ENCODE measurements at regions not wholly inside any gene's neighbourhood (a gene's known extent, or its start where the extent isn't known, plus 50 kb on each side); places are given as distances from the start of the nearest gene placed in this dataset.
"Not testable (repeated sequence)": the region's sequence is repeated elsewhere in the genome, so short reads cannot be mapped to it uniquely, and the experiment has no call there.

DNA sequence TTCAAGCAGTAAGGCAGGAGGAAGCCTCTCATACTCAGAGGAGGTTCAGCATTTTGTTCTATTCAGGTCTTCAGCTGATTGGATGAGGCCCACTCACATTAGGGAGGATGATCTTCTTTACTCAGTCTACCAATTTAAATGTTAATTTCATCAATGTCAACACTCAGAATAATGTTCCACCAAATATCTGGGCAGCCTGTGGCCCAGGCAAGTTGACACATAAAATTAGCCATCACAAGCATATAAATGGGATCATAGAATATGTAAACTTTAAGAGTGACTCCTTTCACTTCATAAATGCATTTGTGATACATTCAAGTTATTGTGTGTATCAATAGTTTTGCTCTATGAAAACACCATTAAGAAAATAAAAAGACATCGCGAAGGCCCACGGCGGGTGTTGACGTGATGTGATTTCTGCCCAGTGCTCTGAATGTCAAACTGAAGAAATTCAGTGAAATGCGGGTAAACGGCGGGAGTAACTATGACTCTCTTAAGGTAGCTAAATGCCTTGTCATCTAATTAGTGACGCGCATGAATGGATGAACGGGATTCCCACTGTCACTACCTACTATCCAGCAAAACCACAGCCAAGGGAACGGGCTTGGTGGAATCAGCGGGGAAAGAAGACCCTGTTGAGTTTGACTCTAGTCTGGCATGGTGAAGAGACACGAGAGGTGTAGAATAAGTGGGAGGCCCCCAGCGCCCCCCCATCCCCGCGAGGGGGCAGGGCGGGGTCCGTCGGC is 536.1 kb upstream of the AUTS2 start:
- DNase-seq, result no peak

DNA sequence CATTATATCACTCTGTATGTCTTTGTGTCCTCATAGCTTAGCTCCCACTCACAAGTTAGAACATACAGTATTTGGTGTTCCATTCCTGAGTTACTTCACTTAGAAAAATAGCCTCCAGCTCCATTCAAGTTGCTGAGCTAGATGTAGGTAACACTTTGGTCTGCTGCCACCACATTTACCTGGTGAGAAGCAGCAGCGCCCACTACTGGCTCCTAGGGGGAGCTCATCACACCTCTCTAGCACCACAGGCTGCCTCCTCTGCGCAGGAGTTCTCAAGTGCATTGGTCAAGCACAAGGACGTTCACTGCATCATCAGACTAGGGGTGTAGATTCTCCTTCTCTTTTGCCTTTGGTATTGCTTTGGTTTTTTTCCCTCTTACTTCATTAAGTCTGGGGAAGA is 530.9 kb upstream of the AUTS2 start:
- DNase-seq, result no peak

GRCh38 chr7:69070476-69070875 is 527.8 kb upstream of the AUTS2 start:
- DNase-seq, result no peak

DNA sequence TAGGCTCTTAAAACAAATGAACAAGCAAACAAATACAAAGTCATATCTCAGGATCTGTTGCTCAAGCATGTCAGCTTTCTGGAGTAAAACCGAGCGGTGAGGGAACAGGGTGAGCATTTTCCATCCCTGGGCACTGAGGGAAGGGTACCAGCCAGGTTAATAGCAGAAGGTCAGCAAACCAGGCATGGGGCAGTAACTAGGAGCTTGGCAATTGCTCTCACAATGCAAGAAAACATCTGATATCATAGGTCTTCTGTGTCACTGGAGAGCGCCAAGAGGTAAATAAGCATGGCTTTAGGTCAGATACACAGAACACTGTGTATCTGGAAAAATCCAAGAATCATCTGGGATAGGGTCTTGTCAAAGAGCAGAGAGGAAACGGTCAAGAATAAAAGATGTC is 521.7 kb upstream of the AUTS2 start:
- no peak for DNase-seq

- no peak for DNase-seq
Observed at GRCh38 chr7:69078997-69079769, 519.1 kb upstream of the AUTS2 start.

DNA sequence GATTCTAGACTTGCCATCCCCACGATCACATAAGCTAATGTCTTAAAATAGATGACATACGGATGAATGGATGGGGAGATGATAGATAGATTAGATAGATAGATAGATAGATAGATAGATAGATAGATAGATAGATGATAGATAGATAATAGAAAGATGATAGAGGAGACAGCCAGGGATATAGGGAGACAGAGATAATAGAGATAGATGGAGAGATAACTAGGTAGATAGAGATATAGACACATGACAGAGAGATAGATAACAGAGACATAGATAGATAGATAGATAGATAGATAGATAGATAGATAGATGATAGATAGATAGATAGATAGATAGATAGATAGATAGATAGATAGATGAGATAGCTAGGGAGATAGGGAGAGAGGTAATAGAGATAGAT is 511.0 kb upstream of the AUTS2 start:
- not testable (repeated sequence) for DNase-seq

DNA sequence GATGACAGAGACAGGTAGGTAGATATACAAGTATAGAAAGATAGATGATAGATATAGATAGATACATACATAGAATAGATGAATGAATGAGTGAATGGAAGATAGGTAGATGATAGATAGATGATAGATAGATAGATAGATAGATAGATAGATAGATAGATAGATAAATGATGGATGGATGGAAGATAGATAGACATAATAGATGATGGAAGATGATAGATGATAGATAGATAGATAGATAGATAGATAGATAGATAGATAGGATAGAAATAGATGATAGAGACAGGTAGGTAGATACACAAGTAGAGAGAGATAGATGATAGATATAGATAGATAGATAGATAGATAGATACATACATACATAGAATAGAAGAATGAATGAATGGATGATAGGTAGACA is 510.1 kb upstream of the AUTS2 start:
- DNase-seq, result no peak

GRCh38 chr7:69090936-69091335 is 507.3 kb upstream of the AUTS2 start:
- DNase-seq, result no peak

DNA sequence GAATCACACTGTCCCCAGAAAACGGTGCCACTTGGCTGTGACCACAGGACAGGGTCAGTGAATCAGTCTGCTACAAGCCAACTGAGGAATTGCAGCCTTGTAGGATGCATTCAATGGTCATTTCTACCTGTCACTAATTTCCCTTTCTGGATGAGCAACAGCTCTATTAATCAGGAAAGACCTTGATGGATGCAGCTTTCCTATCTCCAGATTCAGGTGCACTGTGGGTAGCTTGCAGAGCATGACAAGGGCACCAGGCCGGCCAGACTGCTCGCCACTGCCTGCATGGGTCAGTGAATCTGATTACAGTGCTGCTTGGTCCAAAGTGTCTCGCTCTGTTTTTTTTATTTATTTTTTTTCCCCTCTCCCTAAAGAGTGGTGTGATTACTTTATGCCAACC is 506.8 kb upstream of the AUTS2 start:
- no peak for DNase-seq

GRCh38 chr7:69095127-69095526 is 503.1 kb upstream of the AUTS2 start:
- DNase-seq, result no peak

DNA sequence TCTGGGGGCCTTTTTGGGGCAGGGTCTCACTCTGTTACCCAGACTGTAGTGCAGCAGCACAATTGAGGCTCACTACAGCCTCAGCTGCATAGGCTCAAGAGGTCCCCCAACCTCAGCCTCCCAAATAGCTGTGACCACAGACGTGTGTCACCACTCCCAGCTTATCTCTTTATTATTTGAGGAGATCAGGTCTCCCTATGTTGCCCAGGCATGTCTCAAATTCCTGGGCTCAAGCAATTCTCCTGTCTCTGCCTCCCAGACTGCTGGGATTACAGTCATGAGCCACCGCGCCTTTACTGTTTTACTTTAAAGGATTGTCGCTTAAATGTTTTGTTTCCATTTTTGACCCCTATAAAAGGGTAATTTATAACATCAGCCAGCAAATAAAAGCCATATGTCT is 502.6 kb upstream of the AUTS2 start:
- no peak for DNase-seq

DNA sequence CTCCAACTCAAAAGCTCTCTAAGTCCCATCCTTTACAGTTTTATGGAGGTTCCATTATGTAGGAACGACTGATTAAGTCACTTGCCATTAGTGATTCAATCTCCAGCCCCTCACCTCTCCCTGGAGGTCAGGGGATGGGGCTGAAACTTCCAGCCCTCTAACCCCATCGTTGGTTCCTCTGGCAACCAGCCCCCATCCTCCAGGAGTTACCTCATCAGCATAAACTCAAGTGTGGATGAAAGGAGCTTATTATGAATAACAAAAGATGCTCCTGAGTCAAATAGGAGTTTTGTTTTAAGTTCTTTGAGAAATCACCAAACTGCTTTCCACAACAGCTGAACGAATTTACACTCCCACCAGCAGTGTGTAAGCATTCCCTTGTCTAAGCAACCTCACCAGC is 494.3 kb upstream of the AUTS2 start:
- DNase-seq, result no peak

- DNase-seq, result no peak
Observed at GRCh38 chr7:69105092-69105491, 493.2 kb upstream of the AUTS2 start.

DNA sequence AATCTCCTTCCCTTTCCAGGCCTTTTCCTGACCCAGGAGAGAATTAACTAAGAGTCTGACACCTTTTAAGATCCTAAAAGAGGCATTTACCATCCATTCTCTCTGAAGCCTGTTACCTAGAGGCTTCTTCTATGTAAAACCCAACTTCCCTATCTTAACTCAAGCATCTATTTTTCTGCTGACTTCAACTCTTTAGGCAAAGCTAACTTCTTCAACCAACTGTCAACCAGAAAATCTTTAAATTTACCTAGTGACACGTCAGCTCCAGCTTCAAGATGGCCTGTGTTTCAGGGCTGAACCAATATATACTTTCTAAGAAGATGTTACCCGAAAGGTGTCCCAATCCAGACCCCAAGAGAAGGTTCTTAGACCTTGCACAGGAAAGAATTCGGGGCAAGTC is 492.3 kb upstream of the AUTS2 start:
- DNase-seq, result no peak

DNA sequence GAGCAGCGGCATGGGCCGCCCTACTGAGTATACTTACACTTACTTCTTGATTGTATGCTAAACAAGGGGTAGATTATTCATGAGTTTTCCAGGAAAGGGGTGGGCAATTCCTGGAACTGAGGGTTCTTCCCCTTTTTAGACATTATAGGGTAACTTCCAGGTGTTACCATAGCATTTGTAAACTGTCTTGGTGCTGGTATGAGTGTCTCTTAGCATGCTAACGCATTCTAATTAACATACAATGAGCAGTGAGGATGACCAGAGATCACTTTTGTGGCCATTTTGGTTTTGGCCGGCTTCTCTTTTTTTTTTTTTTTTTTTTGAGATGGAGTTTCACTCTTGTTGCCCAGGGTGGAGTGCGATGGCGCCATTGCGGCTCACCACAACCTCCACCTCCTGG is 491.8 kb upstream of the AUTS2 start:
- DNase-seq, result not testable (repeated sequence)

DNA sequence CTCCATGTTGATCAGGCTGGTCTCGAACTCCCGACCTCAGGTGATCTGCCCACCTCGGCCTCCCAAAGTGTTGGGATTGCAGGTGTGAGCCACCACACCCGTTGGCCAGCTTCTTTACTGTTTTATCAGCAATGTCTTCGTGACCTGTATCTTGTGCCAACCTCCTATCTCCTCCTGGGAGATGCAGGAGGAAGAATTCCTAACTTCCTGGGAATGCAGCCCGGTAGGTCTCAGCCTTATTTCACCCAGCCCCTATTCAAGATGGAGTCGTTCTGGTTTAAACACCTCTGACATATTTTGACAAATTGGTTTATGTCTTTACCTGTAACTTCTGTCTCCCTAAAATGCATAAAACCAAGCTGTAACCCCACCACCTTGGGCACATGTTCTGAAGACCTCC is 491.3 kb upstream of the AUTS2 start:
- DNase-seq, result not testable (repeated sequence)

DNA sequence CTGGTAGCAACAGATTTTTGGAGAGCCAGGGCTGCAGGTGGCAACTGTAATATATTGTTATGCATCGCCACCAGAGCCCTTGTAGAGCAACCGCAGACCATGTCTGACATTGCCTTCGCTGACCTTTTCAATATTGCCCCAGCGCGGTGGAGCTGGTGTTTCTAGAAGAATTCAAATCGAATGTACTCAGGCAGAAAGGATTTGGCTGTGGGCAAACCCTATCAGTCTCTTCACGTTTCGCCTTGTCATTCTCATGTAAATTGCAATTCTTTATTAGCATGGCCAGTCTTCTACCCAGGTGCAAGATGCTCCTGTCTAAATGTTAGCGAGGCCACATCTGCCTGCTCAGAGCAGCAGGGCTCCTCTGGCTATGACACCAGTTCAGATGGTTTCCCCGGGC is 490.2 kb upstream of the AUTS2 start:
- DNase-seq, result no peak

- no peak for DNase-seq
Observed at GRCh38 chr7:69109246-69109645, 489.0 kb upstream of the AUTS2 start.

- no peak for DNase-seq
Observed at GRCh38 chr7:69109879-69110278, 488.4 kb upstream of the AUTS2 start.

DNA sequence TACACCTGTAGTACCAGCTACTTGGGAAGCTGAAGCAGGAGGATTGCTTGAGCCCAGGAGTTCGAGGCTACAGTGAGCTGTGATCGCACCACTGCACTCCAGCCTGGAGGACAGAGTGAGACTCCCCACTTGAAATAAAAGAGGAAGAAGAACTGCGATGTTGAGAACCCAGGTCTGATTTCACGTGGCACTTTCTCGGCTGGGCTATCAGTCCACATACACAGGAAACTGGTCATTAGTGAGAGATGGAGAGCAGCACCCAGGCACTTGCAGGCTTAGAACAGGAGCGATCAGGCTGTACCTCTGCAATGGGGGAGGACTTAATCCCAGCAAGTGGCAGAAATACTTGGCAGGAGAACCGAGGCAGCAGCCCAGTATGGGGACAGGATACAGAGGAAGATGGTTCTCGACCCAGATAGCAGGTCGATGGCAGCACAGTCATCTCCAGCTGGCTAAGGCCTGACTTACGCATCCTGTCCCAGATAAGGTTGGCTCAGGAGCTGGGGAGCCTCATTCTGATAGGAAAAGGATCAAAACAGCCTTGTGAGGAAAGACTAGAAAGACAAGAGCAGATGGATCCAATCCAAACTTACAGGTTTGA is 487.7 kb upstream of the AUTS2 start:
- no peak for DNase-seq

DNA sequence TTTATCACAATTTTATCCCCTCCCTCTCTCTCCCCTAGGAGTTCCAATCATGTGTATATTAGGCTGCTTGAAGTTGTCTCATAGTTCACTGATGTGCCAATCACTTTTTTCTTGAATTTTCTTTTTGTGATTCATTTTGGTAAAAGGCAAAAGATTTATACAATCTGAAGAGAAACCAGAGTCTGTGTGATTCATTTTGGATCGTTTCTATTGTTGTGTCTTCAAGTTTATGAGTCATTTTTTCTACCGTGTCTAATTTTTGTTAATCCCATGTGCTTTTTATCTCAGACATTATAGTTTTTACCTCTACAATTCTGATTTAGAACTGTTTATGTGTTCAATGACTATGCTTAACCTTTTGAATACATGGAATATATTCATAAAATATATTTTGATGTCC is 483.9 kb upstream of the AUTS2 start:
- no peak for DNase-seq

DNA sequence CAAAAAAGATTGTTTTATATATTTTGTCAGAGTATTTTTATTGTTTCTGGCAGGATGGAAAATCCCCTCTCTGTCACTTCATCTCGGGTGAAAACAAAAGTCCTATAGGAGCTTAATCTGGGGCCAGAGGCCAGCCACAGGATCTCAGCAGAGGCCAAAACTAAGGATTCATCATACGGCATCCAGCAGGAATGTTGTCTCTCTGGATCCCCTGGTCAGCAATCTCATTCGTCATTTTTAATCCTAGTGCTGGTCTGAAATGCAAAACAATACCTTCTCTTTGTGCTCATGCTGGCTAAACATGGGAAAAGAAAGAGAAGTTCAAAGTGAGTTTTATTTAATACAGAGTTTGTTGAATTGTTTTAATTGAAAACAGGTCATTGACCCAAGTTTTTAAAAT is 482.5 kb upstream of the AUTS2 start:
- no peak for DNase-seq

DNA sequence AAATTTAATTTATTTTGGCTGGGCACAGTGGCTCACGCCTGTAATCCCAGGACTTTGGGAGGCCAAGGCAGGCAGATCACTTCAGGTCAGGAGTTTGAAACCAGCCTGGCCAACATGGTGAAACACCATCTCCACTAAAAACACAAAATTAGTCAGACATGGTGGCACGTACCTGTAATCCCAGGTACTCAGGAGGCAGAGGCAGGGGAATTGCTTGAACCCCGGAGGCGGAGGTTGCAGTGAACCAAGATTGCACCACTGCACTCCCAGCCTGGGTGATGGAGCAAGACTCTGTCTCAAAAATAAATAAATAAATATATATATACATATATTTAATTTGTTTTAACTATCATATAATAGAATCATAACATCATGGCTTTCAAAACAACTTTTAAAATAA is 482.1 kb upstream of the AUTS2 start:
- DNase-seq, result not testable (repeated sequence)

DNA sequence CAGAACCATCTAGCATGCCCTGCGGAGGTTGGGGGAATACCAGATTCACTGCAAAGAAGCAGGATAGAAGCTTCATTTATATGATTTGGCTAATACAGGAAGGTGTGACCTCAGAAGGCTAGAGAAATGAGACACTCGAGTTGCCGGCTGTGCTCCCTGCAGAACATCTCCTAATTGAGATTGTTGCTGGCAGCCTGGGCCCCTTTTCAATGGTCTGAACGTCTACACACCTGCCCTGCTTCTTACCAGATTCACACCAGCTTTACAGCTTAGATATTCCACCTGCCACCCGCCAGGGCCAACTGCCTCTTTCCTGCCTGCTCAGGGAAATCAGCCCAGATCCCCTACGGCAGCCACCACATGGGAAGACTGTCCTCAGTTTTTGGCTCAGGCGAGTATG is 475.3 kb upstream of the AUTS2 start:
- no peak for DNase-seq
